GM19455 (cell line): ENCODE measurements at regions not wholly inside any gene's neighbourhood (a gene's known extent, or its start where the extent isn't known, plus 50 kb on each side); places are given as distances from the start of the nearest gene placed in this dataset.

ENCODE experiments used
- ATAC-seq: cut with Tn5 transposase; IDR thresholded peaks from one replicate; pipeline ENCODE4 v1.9.1; 2021; ENCODE audit not compliant: unreplicated experiment

- ATAC-seq: no peak
These were observed 112.8 kb upstream of the ATF7IP start for GRCh38 chr12:14252697-14253096.

DNA sequence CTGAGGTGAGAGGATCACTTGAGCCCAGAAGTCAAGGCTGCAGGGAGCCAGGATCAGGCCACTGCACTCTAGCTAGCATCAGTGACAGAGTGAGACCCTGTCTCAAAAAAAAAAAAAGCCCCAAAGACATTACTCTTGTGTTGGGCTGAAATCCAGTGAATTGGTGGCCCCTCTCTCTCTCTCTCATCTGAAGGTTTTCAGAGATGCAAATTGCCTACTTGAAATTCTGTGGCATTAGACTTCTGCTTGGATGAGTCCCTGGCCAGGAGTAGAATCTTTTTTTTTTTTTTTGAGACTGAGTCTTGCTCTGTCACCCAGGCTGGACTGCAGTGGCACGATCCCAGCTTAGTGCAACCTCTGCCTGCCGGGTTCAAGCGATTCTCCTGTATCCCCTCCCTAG lies 112.0 kb upstream of the ATF7IP start:
- no peak for ATAC-seq

DNA sequence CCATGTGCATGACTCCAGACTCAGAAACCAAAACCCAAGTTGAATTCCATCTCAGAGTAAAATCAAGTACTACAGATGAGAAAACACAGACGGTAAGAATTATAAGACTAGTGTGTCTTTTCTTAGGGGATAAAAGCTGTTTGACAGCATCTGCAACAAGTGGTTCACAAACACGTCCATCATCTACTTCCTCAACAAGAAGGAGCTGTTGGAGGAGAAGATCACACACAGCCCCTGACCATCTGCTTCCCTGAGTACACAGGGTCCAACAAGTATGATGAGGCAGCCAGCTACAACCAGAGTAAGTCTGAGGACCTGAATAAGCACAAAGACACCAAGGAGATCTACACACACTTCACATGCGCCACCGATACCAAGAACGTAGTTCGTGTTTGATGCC lies 110.7 kb upstream of the ATF7IP start:
- no peak for ATAC-seq

DNA sequence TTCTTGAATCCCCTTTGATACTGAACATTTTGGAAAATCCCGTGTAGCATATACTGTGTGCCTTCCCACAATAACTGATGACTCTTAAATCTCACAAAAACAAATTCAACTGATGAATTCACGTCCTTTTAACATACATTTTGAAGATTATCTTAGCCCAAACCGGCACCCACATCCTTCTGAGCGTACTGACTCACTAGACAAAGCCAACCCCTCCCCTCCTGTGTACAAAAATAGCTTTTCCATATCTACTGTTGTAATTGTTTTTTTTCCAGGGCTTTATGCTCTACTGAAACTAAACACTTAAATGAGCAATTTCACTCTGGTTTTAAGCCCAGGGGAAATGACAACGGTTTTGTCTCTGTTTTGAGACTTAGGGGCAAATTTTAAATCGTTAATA lies 109.4 kb upstream of the ATF7IP start:
- no peak for ATAC-seq

GRCh38 chr12:14256555-14257169 lies 108.8 kb upstream of the ATF7IP start:
- ATAC-seq: no peak

DNA sequence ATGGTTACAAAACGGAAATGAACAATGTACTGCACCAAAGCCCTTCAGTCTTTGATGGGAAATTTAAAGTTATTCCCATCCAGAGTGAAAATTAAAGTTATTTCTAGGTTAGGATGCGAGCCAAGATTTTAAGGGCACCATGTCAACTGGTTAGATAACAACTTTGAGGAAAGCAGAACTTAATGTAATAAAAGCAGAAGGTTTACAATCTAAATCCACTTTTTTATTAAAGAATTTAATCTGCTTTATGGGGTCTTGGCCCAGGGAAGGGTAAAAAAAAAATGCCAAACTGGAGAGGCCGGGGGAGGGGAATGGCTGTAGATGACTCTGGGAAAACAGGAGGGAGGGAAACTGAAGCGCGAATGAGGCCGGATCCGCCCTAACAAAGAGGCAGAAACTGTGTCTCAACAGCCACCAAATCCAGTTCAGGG lies 108.2 kb upstream of the ATF7IP start:
- no peak for ATAC-seq

DNA sequence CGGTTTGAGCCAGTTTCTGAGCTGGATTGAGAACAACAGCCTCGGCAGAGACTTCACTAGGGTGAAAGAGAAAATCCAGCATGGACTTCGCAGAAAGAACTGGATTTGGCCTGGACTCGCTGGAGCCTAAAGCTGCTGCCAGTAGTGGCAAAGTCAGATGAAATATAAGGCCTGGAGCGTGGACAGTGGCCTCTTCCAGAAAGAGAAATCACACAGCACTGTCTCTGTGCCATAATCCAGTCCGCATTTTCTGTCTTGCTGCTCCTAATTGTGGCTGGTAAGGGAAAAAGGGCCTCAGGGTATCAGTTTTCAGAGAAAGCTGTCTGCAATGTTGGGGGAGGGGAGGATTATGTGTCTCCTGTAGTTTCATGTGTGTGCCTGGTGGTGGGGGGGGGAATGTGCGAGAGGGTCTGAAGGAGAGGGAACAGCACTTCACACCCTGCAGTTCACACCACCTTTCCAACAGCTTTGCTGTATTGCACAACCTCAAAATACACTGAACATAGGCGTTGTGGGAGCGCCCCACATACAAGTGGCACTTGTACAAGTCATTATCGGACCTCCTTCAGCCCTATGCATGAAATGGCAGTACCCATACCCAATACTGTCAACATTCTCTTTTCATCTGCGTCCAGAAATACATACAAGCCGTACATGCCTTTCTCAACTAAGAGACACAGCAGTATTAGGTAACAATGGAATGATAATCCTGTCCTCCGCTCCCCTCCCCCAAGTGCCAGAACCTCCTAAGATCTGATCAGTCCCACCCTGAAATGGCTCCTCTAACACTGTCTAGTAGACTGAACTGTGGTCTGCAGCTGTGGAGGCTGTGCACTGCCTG lies 107.5 kb upstream of the ATF7IP start:
- peak; percentile 64 for ATAC-seq

DNA sequence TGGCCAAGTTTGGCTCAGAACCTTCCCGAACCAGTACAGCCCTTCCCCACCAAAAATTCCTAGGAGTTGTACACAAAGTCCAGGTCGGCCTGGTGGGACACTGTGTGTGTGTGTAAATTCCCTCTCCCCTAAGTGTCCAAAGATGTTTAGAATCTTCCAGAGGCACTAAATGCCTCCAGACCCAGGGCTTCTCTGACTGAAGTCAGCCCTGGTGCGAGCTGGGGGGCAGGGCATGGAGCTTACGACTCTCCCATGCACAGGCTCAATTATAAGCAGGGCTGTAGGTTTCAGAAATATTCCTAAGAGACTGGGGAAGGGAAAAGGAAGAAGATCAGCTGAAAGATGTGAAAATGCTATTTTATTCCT lies 106.9 kb upstream of the ATF7IP start:
- no peak for ATAC-seq

DNA sequence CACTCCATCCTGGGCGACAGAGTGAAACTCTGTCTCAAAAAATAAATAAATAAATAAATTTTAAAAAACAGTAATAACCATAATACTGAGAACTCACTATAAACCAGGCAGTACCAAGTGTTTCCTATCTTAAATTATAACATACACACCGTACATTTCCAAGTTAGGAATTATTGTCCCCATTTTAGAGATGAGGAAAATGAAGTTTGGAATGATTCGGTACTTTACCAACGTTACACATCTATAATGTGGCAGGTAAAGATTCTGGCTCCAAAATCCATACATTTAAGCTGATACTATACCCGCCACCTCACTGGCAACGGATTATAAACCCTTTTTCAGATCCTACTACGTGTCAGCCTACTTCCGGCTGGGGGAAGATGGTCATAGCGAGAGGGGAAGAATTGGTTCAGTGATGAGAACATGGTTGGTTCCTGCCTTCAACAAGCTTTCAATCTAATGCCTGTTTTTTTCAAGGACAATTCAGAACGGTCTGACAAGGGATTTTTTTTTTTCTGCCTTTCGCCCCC lies 105.9 kb upstream of the ATF7IP start:
- no peak for ATAC-seq

GRCh38 chr12:14260011-14260993 lies 105.2 kb upstream of the ATF7IP start:
- no peak for ATAC-seq

- no peak for ATAC-seq
These were observed 104.4 kb upstream of the ATF7IP start for GRCh38 chr12:14261096-14261495.

- no peak for ATAC-seq
These were observed 103.6 kb upstream of the ATF7IP start for GRCh38 chr12:14261861-14262260.

DNA sequence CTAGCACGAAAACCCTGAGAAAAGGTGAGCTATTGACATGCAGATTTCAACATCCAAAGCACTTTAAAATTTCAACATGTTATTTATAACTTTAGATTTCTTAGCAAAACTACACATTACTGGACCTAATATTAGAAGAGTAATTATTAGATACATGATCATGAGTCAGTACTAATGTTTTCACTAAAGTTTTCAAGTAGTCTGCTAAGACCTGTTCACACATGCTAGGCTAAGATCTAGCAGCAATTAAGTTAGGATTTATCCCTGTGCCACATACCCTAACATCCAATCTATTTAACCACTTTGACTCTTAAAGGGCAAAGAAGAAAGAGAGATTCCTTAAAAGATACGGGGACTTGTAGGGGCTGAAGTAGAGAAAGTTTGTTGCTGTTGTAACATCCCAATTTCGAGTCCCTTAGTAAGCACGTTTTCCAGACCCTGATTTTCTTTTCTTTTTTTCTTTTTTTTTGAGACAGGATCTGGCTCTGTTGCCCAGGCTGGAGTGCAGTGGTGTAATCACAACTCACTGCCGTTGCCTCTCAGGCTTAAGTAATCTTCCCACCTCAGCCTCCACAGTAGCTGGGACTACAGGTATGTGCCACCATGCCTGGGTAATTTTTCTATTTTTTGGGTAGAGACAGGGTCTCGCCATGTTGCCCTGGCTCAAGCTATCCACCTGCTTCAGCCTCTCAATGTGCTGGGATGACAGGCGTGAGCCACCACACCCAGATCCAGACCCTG lies 102.5 kb upstream of the ATF7IP start:
- no peak for ATAC-seq

- ATAC-seq: no peak
These were observed 101.7 kb upstream of the ATF7IP start for GRCh38 chr12:14263742-14264141.

DNA sequence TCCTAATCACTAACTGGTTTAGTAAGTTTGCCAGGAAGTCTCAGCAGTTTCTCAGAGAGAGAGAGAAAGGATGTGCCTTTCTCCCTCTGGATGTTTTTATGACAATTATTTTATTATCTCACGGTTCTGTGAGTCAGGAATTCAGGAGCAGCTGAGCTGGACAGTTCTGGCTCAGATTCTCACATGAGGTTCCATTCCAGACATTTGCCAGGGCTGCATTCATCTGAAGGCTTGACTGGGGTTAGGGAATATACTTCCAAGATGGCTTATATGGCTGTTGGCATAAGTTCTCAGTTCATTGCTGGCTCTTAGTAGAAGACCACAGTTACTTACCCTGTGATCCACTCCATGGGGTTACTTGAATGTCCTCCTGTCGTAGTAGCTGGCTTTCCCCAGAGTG lies 101.2 kb upstream of the ATF7IP start:
- no peak for ATAC-seq

- ATAC-seq: no peak
These were observed 100.7 kb upstream of the ATF7IP start for GRCh38 chr12:14264778-14265177.

GRCh38 chr12:14268120-14268515 lies 97.4 kb upstream of the ATF7IP start:
- ATAC-seq: no peak

DNA sequence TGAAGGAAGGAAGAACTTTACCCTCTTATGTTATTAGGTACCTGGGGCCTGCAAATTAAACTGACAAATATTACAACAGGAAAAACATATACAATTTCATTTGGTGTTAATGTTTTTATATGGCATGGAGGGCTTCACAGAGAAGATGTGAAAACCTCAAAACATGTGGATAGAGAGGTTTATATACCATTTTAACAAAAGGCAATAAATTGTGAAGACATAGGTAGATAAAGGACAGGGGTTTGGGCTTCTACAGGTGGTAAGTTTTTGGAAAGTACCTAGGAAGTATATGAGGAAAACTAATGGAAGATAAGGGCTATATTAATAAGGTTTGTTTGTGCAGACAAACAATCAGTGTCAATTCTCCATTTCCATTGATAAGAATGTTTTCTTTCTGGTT lies 95.1 kb upstream of the ATF7IP start:
- ATAC-seq: no peak

GRCh38 chr12:14272956-14273912 lies 92.2 kb upstream of the ATF7IP start:
- no peak for ATAC-seq
